ENCODE measurements at regions not wholly inside any gene's neighbourhood (a gene's known extent, or its start where the extent isn't known, plus 50 kb on each side); places are given as distances from the start of the nearest gene placed in this dataset.

DNA sequence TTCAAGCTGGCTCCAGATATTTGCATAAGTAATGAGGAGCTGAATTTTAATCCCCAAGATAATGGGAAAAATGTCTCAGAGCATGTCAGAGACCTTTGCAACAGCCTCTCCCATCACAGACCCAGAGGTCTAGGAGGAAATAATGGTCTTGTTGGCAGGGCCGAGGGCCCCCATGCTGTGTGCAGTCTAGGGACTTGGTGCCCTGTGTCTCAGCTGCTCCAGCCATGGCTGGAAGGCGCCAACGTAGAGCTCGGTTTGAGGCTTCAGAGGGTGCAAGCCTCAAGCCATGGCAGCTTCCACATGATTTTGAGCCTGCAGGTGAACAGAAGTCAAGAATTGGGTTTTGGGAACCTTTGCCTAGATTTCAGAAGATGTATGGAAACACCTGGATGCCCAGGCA is 134.7 kb downstream of the LYPLAL1 start:
- no peak for TF ChIP-seq EZH2 (IDR thresholded peaks at IDR 0.05)
- no peak for TF ChIP-seq POLR2A (IDR thresholded peaks at IDR 0.05; ENCODE audit: borderline replicate concordance, extremely low read depth, insufficient read depth, insufficient read length)
- TF ChIP-seq, protein P1, sequence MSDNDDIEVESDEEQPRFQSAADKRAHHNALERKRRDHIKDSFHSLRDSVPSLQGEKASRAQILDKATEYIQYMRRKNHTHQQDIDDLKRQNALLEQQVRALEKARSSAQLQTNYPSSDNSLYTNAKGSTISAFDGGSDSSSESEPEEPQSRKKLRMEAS (IDR thresholded peaks at IDR 0.05), result no peak
- TF ChIP-seq, protein P2, sequence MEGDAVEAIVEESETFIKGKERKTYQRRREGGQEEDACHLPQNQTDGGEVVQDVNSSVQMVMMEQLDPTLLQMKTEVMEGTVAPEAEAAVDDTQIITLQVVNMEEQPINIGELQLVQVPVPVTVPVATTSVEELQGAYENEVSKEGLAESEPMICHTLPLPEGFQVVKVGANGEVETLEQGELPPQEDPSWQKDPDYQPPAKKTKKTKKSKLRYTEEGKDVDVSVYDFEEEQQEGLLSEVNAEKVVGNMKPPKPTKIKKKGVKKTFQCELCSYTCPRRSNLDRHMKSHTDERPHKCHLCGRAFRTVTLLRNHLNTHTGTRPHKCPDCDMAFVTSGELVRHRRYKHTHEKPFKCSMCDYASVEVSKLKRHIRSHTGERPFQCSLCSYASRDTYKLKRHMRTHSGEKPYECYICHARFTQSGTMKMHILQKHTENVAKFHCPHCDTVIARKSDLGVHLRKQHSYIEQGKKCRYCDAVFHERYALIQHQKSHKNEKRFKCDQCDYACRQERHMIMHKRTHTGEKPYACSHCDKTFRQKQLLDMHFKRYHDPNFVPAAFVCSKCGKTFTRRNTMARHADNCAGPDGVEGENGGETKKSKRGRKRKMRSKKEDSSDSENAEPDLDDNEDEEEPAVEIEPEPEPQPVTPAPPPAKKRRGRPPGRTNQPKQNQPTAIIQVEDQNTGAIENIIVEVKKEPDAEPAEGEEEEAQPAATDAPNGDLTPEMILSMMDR (IDR thresholded peaks at IDR 0.05 in 2 of 3, conservative IDR thresholded peaks at IDR 0.05 in 1 of 3; ENCODE audit: borderline replicate concordance in 1 of 3, insufficient read depth in 1 of 3, low read depth in 2 of 3, low read length in 2 of 3), result no peak
- no peak for TF ChIP-seq YY1 (IDR thresholded peaks at IDR 0.05; ENCODE audit: extremely low read depth, insufficient replicate concordance, low read depth, low read length)
- no peak for TF ChIP-seq POLR2AphosphoS5 (IDR thresholded peaks at IDR 0.05; ENCODE audit: low read depth, low read length)
- no peak for TF ChIP-seq ZNF274 (IDR thresholded peaks at IDR 0.05; ENCODE audit: low read depth, low read length)
- TF ChIP-seq CEBPB (IDR thresholded peaks at IDR 0.05; ENCODE audit: low read depth), result no peak
- no peak for TF ChIP-seq JUND (IDR thresholded peaks at IDR 0.05)
- TF ChIP-seq EZH2phosphoT487 (IDR thresholded peaks at IDR 0.05; ENCODE audit: borderline replicate concordance), result no peak

All from HCT116 (cell line).